HFFc6 (cell line): ENCODE measurements at regions not wholly inside any gene's neighbourhood (a gene's known extent, or its start where the extent isn't known, plus 50 kb on each side); places are given as distances from the start of the nearest gene placed in this dataset.
"Not testable (repeated sequence)": the region's sequence is repeated elsewhere in the genome, so short reads cannot be mapped to it uniquely, and the experiment has no call there.

ENCODE experiments used
- DNase-seq: peaks from one replicate; pipeline ENCODE4 v3.0.0-alpha.2; 2018
- H3K27ac Mint-ChIP-seq: 2 replicates; pipeline ENCODE4 v1.8.0; 2020; ENCODE audit warnings: mild to moderate bottlenecking, mixed read lengths
- H3K27me3 Mint-ChIP-seq: 2 replicates; pipeline ENCODE4 v1.8.0; 2021; ENCODE audit warnings: mild to moderate bottlenecking, moderate library complexity, mixed read lengths; ENCODE audit not compliant: insufficient read depth
- H3K36me3 Mint-ChIP-seq: 2 replicates; pipeline ENCODE4 v1.8.0; 2021; ENCODE audit warnings: low read depth, mixed read lengths
- H3K4me1 Mint-ChIP-seq: 2 replicates; pipeline ENCODE4 v1.8.0; 2020; ENCODE audit warnings: low read depth, mixed read lengths
- H3K4me3 Mint-ChIP-seq: 2 replicates; pipeline ENCODE4 v1.8.0; 2020; ENCODE audit warnings: mild to moderate bottlenecking, moderate library complexity, mixed read lengths
- H3K9me3 Mint-ChIP-seq: 2 replicates; pipeline ENCODE4 v1.8.0; 2020; ENCODE audit warnings: mild to moderate bottlenecking, mixed read lengths
- CTCF ChIP-seq: fragments of 200-600 bp; sonication (generic); IDR thresholded peaks from 2 replicates; pipeline ENCODE4 v1.5.0; 2021; ENCODE audit warnings: antibody characterized with exemption, mild to moderate bottlenecking

- Mint-ChIP-seq H3K9me3 (peaks cover 13% of the 10 kb centered on the region), H3K4me3 (no peak overlapping the region), H3K27me3 (no peaks in the 10 kb centered on the region; the same call in 1 of the 2 replicates), H3K27ac (no peak overlapping the region), H3K4me1 (no peaks in the 10 kb centered on the region), H3K36me3 (no peaks in the 10 kb centered on the region)
- no peak for DNase-seq
- TF ChIP-seq CTCF, result no peak
These were observed 265.4 kb upstream of the MAGEB18 start for GRCh38 chrX:25872786-25873185.

- no peaks in the 10 kb centered on the region for H3K36me3 Mint-ChIP-seq
- DNase-seq, result no peak
These were observed 264.9 kb upstream of the MAGEB18 start for GRCh38 chrX:25873196-25873595.

GRCh38 chrX:25878806-25879205 lies 259.3 kb upstream of the MAGEB18 start:
- no peak for TF ChIP-seq CTCF
- H3K27me3 Mint-ChIP-seq, result no peaks in the 10 kb centered on the region; the same call in 1 of the 2 replicates

More at GRCh38 chrX:25873196-25873595, 264.9 kb upstream of the MAGEB18 start:
- Mint-ChIP-seq H3K27me3 (no peaks in the 10 kb centered on the region; the same call in 1 of the 2 replicates), H3K27ac (no peak overlapping the region), H3K4me1 (no peaks in the 10 kb centered on the region), H3K9me3 (peaks cover 10% of the 10 kb centered on the region), H3K4me3 (no peak overlapping the region)
- TF ChIP-seq CTCF, result no peak

GRCh38 chrX:25882503-25882902 lies 255.6 kb upstream of the MAGEB18 start:
- H3K4me3 Mint-ChIP-seq, H3K36me3 Mint-ChIP-seq, H3K9me3 Mint-ChIP-seq, DNase-seq, H3K27me3 Mint-ChIP-seq, H3K27ac Mint-ChIP-seq, H3K4me1 Mint-ChIP-seq: not testable (repeated sequence)

More at GRCh38 chrX:25878806-25879205, 259.3 kb upstream of the MAGEB18 start:
- H3K4me1 Mint-ChIP-seq, result no peaks in the 10 kb centered on the region
- H3K27ac Mint-ChIP-seq, result no peak overlapping the region
- DNase-seq, result no peak
- H3K4me3 Mint-ChIP-seq, result no peak overlapping the region
- H3K9me3 Mint-ChIP-seq, result peaks cover 4% of the 10 kb centered on the region; the same call in 1 of the 2 replicates
- no peaks in the 10 kb centered on the region for H3K36me3 Mint-ChIP-seq

- DNase-seq, result no peak
- no peaks in the 10 kb centered on the region for H3K27me3 Mint-ChIP-seq
- H3K4me1 Mint-ChIP-seq, result no peaks in the 10 kb centered on the region
- H3K36me3 Mint-ChIP-seq, result no peaks in the 10 kb centered on the region
- peaks cover 5% of the 10 kb centered on the region; the same call in 1 of the 2 replicates for H3K9me3 Mint-ChIP-seq
- H3K27ac Mint-ChIP-seq, result no peak overlapping the region
- H3K4me3 Mint-ChIP-seq, result no peak overlapping the region
- no peak for TF ChIP-seq CTCF
These were observed 240.4 kb upstream of the MAGEB18 start for GRCh38 chrX:25897758-25898157.

GRCh38 chrX:25905728-25906127 lies 232.4 kb upstream of the MAGEB18 start:
- not testable (repeated sequence) for H3K4me3 Mint-ChIP-seq, H3K27ac Mint-ChIP-seq, H3K27me3 Mint-ChIP-seq, H3K9me3 Mint-ChIP-seq, DNase-seq, H3K36me3 Mint-ChIP-seq, H3K4me1 Mint-ChIP-seq

GRCh38 chrX:25925946-25926345 lies 212.2 kb upstream of the MAGEB18 start:
- Mint-ChIP-seq H3K27me3 (no peaks in the 10 kb centered on the region; the same call in 1 of the 2 replicates), H3K4me1 (no peaks in the 10 kb centered on the region), H3K27ac (no peak overlapping the region), H3K36me3 (no peaks in the 10 kb centered on the region), H3K4me3 (no peak overlapping the region), H3K9me3 (no peaks in the 10 kb centered on the region; the same call in 1 of the 2 replicates)
- no peak for DNase-seq
- no peak for TF ChIP-seq CTCF
